Thyroid gland (tissue), 4 donors: ENCODE measurements at regions not wholly inside any gene's neighbourhood (a gene's known extent, or its start where the extent isn't known, plus 50 kb on each side); places are given as distances from the start of the nearest gene placed in this dataset.

ENCODE experiments used
- DNase-seq, 2 donors: peaks; one replicate each; pipeline ENCODE4 v3.0.0-alpha.2; 2019
- H3K27ac ChIP-seq, 3 donors: fragments of 200-600 bp; sonication (generic); 1 replicate in 2 of 3; 2 replicates in 1 of 3; pipeline ENCODE4 v1.5.1; 2016 to 2019; ENCODE audit warnings: mild to moderate bottlenecking in 1 of 3, moderate library complexity in 1 of 3
- H3K27me3 ChIP-seq: fragments of 200-600 bp; sonication (generic); one replicate; pipeline ENCODE4 v1.5.1; 2019
- H3K36me3 ChIP-seq, 2 donors: fragments of 200-600 bp; sonication (generic); one replicate each; pipeline ENCODE4 v1.5.1; 2016 to 2019
- H3K4me1 ChIP-seq, 2 donors: fragments of 200-600 bp; sonication (generic); one replicate each; pipeline ENCODE4 v1.5.1; 2017 to 2019
- H3K4me3 ChIP-seq, 3 donors: fragments of 200-600 bp; sonication (generic); replicated peaks in 1 of 3; 1 replicate in 2 of 3; 2 replicates in 1 of 3; pipeline ENCODE4 v1.5.1; 2016; ENCODE audit warnings: mild to moderate bottlenecking in 1 of 3
- H3K9me3 ChIP-seq: fragments of 200-600 bp; sonication (generic); one replicate; pipeline ENCODE4 v1.5.1; 2017
- POLR2A ChIP-seq, 2 donors: fragments of 450-650 bp; IDR thresholded peaks; one replicate each; pipeline ENCODE4 v1.6.1; 2017; ENCODE audit warnings: antibody characterized with exemption in 2 of 2, mild to moderate bottlenecking in 2 of 2, moderate library complexity in 1 of 2
- WGBS, 2 donors: methylation state at CpG; one replicate each; pipeline ENCODE4 v1.1.5; 2017; 5-methylcytosine and 5-hydroxymethylcytosine counted together
- intact Hi-C: fragments of 100-400 bp; cut with DNase I; formaldehyde crosslinking; loops from one replicate; pipeline ENCODE4 v1.15.1; 2023
- TF ChIP-seq, protein P1 (sequence below), 6 experiments: fragments of 200-600 bp in 3 of 6; fragments of 450-650 bp in 3 of 6; sonication (generic) in 3 of 6; IDR thresholded peaks; one replicate each; pipeline ENCODE4 v1.5.1; 2016 to 2019; ENCODE audit warnings: antibody characterized with exemption in 6 of 6, mild to moderate bottlenecking in 2 of 6, inconsistent platforms in 1 of 6, moderate library complexity in 1 of 6

DNA sequence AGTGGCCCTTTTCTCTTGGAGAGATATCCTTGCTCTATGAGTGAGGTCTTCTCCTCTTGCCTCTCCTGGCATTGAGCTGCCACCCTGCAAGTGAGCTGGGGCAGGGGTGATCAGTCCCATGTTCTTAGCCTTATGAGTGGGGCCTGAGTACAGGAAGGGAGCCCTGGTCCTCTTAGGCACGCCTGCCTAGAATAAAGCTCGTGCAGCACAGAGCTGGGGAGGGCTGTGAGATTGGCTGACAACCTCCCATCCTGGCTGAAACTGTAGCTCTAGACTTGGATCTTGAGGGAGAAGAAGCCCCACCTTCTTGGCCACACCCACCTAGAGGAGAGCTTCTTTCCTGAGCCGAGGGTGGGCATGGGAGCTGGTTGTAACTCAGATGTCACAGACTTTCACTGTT is 305.0 kb upstream of the ZNF32 start:
- TF ChIP-seq, protein P1, sequence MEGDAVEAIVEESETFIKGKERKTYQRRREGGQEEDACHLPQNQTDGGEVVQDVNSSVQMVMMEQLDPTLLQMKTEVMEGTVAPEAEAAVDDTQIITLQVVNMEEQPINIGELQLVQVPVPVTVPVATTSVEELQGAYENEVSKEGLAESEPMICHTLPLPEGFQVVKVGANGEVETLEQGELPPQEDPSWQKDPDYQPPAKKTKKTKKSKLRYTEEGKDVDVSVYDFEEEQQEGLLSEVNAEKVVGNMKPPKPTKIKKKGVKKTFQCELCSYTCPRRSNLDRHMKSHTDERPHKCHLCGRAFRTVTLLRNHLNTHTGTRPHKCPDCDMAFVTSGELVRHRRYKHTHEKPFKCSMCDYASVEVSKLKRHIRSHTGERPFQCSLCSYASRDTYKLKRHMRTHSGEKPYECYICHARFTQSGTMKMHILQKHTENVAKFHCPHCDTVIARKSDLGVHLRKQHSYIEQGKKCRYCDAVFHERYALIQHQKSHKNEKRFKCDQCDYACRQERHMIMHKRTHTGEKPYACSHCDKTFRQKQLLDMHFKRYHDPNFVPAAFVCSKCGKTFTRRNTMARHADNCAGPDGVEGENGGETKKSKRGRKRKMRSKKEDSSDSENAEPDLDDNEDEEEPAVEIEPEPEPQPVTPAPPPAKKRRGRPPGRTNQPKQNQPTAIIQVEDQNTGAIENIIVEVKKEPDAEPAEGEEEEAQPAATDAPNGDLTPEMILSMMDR (IDR thresholded peaks at IDR 0.05): no peak
- no peak for TF ChIP-seq POLR2A (IDR thresholded peaks at IDR 0.05)
- 78 to 79% methylated on average over 2 to 3 of the region's 3 CpGs for WGBS, 2 donors
- no peaks in the 10 kb centered on the region for H3K9me3 ChIP-seq
- H3K27me3 ChIP-seq: no peaks in the 10 kb centered on the region
- intact Hi-C loops: no loop called here
- DNase-seq: no peak
- H3K4me1 ChIP-seq: no peaks in the 10 kb centered on the region
- H3K4me3 ChIP-seq: no peak overlapping the region
- H3K36me3 ChIP-seq: no peaks in the 10 kb centered on the region
- H3K27ac ChIP-seq: no peak overlapping the region

DNA sequence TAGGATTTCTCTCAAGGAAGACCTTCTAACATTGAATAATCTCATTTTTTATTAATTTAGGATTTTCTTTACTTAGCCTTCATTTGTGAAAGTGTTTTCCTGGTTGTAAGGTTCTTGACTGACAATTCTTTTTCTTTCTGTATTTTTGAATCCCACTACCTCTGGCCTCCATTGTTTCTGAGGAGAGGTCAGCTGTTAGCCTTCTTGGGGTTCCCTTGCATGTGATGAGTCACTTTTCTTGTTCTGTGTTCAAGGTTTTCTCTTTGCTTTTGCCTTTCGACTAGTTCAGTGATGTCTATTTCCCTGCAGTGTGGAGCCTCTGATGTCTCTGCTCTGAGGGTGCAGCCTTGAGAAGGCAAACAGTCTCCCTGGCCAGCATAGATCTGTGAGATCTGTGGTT is 304.1 kb upstream of the ZNF32 start:
- H3K4me1 ChIP-seq: no peaks in the 10 kb centered on the region
- H3K27ac ChIP-seq: no peak overlapping the region
- no peak overlapping the region for H3K4me3 ChIP-seq
- DNase-seq: no peak
- H3K36me3 ChIP-seq: no peaks in the 10 kb centered on the region
- TF ChIP-seq POLR2A (IDR thresholded peaks at IDR 0.05): no peak
- TF ChIP-seq, protein P1 (IDR thresholded peaks at IDR 0.05): no peak
- H3K27me3 ChIP-seq: no peaks in the 10 kb centered on the region
- intact Hi-C loops: no loop called here
- WGBS, 2 donors: 87 to 100% methylated on average over 1 of the region's 1 CpG
- H3K9me3 ChIP-seq: no peaks in the 10 kb centered on the region

DNA sequence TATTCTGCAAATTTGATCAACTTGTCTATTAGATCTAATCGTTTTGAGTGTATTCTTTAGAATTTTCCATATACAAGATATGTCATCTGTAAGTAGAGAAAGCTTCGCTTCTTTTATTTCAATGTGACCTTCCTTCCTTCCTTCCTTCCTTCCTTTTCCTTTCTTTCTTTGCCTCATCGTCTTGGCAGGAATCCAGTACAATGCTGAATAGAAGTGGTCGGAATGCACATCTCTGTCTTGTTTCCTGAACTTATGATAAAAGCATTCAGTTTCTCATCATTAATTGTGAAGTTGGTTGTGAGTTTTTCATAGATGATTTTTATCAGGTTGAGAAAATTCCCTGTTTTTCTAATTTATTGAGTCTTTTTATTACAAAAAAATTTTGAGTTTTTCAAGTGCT is 300.7 kb upstream of the ZNF32 start:
- Histone ChIP-seq H3K4me1 (no peaks in the 10 kb centered on the region), H3K36me3 (no peaks in the 10 kb centered on the region), H3K9me3 (no peaks in the 10 kb centered on the region), H3K27me3 (no peaks in the 10 kb centered on the region), H3K4me3 (no peak overlapping the region), H3K27ac (no peak overlapping the region)
- intact Hi-C loops: no loop called here
- TF ChIP-seq POLR2A (IDR thresholded peaks at IDR 0.05): no peak
- no peak for DNase-seq
- WGBS, 2 donors: 61 to 71% methylated on average over 4 of the region's 4 CpGs

DNA sequence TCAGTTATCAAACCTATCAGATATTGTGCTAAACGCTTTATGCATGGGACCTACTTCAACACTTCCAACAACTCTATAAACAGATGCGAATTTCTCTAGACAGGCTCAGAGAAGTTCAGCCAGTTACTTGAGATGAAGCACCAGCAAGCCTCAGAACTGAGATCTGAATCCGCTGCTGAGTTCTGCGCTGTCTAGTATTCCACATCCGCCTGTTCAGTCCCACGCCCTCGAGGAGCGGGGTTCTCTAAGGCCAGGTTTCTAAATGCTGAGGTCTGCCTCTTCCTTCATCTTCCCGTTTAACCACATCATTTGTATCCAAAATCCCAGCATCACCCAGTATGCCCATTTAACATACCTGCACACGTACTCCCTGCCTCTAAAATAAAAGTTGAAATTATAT is 297.8 kb upstream of the ZNF32 start:
- Histone ChIP-seq H3K4me1 (no peaks in the 10 kb centered on the region), H3K27me3 (no peaks in the 10 kb centered on the region), H3K9me3 (no peaks in the 10 kb centered on the region), H3K36me3 (no peaks in the 10 kb centered on the region), H3K4me3 (no peak overlapping the region), H3K27ac (no peak overlapping the region)
- DNase-seq: no peak
- 93 to 96% methylated on average over 10 of the region's 10 CpGs for WGBS, 2 donors
- TF ChIP-seq POLR2A (IDR thresholded peaks at IDR 0.05): no peak
- TF ChIP-seq, protein P1 (IDR thresholded peaks at IDR 0.05): no peak
- intact Hi-C loops: no loop called here

DNA sequence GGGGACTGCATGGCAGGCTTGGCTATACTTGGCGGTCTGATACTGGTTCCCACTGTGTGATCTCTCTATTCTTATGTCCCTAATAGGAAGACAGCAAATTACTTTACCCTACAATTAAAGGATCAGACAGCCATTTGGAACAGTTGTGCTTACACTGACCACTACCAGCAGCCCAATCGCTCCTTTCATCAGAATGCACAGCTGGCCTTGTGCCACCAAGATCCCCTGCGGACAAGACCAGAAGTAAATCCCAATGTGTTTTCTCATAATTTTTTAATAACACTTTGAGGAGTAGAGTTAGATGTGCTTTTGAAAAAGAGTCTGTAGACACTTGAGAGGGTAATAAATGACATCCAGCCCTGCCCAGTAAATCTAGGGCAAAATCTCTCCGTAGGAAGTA is 297.2 kb upstream of the ZNF32 start:
- no peaks in the 10 kb centered on the region for H3K27me3 ChIP-seq
- no peak overlapping the region for H3K27ac ChIP-seq
- 92 to 96% methylated on average over 4 of the region's 4 CpGs for WGBS, 2 donors
- H3K9me3 ChIP-seq: no peaks in the 10 kb centered on the region
- H3K4me1 ChIP-seq: no peaks in the 10 kb centered on the region
- H3K4me3 ChIP-seq: no peak overlapping the region
- intact Hi-C loops: no loop called here
- no peak for DNase-seq
- TF ChIP-seq, protein P1 (IDR thresholded peaks at IDR 0.05): no peak
- no peak for TF ChIP-seq POLR2A (IDR thresholded peaks at IDR 0.05)
- no peaks in the 10 kb centered on the region for H3K36me3 ChIP-seq
